SK-MEL-5 (cell line): ENCODE measurements at regions not wholly inside any gene's neighbourhood (a gene's known extent, or its start where the extent isn't known, plus 50 kb on each side); places are given as distances from the start of the nearest gene placed in this dataset.

ENCODE experiments used
- DNase-seq: peaks from one replicate; pipeline ENCODE4 v3.0.0-alpha.2; 2016; ENCODE audit warnings: low read depth, low spot score
- in situ Hi-C: cut with HindIII; loops from 2 replicates; pipeline ENCODE4 v1.10.0; 2016; ENCODE audit warnings: low sequenced_read_pairs, high pct_unique_total_duplicates, low pct_unique_long_range_greater_than_20kb

- no peak for DNase-seq
- in situ Hi-C loops, result no loop called here
These were observed 99.4 kb downstream of the RBFOX3 start for GRCh38 chr17:79511471-79511870.

GRCh38 chr17:79510071-79510470 lies 100.8 kb downstream of the RBFOX3 start:
- no peak for DNase-seq
- in situ Hi-C loops, result no loop called here

GRCh38 chr17:79509490-79509889 lies 101.4 kb downstream of the RBFOX3 start:
- in situ Hi-C loops, result no loop called here
- no peak for DNase-seq

- no peak for DNase-seq
These were observed 101.8 kb downstream of the RBFOX3 start for GRCh38 chr17:79509008-79509407.

GRCh38 chr17:79508291-79508716 lies 102.5 kb downstream of the RBFOX3 start:
- in situ Hi-C loops, result no loop called here
- DNase-seq, result no peak

More at GRCh38 chr17:79509008-79509407, 101.8 kb downstream of the RBFOX3 start:
- in situ Hi-C loops, result no loop called here

- in situ Hi-C loops, result no loop called here
- no peak for DNase-seq
These were observed 103.9 kb downstream of the RBFOX3 start for GRCh38 chr17:79506955-79507354.

GRCh38 chr17:79506150-79506870 lies 104.5 kb downstream of the RBFOX3 start:
- in situ Hi-C loops, result no loop called here
- no peak for DNase-seq

- in situ Hi-C loops, result no loop called here
- no peak for DNase-seq
These were observed 105.7 kb downstream of the RBFOX3 start for GRCh38 chr17:79505199-79505598.

- in situ Hi-C loops, result no loop called here
- DNase-seq, result peak; percentile 74
These were observed 106.7 kb downstream of the RBFOX3 start for GRCh38 chr17:79504181-79504605.

- in situ Hi-C loops, result no loop called here
- no peak for DNase-seq
These were observed 107.6 kb downstream of the RBFOX3 start for GRCh38 chr17:79503126-79503839.

GRCh38 chr17:79501910-79502309 lies 108.9 kb downstream of the RBFOX3 start:
- DNase-seq, result no peak
- in situ Hi-C loops, result no loop called here

GRCh38 chr17:79500745-79501618 lies 109.9 kb downstream of the RBFOX3 start:
- DNase-seq, result no peak

GRCh38 chr17:79498854-79499253 lies 112.0 kb downstream of the RBFOX3 start:
- DNase-seq, result no peak
- in situ Hi-C loops, result no loop called here

More at GRCh38 chr17:79500745-79501618, 109.9 kb downstream of the RBFOX3 start:
- in situ Hi-C loops, result no loop called here

GRCh38 chr17:79497777-79498348 lies 113.0 kb downstream of the RBFOX3 start:
- in situ Hi-C loops, result no loop called here
- no peak for DNase-seq

GRCh38 chr17:79496422-79497005 lies 114.3 kb downstream of the RBFOX3 start:
- no peak for DNase-seq
- in situ Hi-C loops, result no loop called here

- no peak for DNase-seq
- in situ Hi-C loops, result no loop called here
These were observed 115.2 kb downstream of the RBFOX3 start for GRCh38 chr17:79495665-79496064.

GRCh38 chr17:79491006-79491405 lies 119.8 kb downstream of the RBFOX3 start:
- in situ Hi-C loops, result no loop called here
- no peak for DNase-seq
